ENCODE measurements at regions not wholly inside any gene's neighbourhood (a gene's known extent, or its start where the extent isn't known, plus 50 kb on each side); places are given as distances from the start of the nearest gene placed in this dataset.

- Histone ChIP-seq H2AFZ (ENCODE audit: low read depth, low read length) (no peak overlapping the region), H3K27ac (ENCODE audit: low read depth, low read length) (no peak overlapping the region), H3K9me3 (ENCODE audit: insufficient read depth, low read depth, low read length) (no peaks in the 10 kb centered on the region), H3K4me1 (ENCODE audit: insufficient read depth, low read length) (peaks cover 11% of the 10 kb centered on the region), H3K79me2 (ENCODE audit: insufficient read depth, low read length) (no peaks in the 10 kb centered on the region), H3K4me3 (ENCODE audit: insufficient read depth, low read depth, low read length) (no peak overlapping the region), H3K27me3 (ENCODE audit: insufficient read depth, low read length) (no peaks in the 10 kb centered on the region), H3K9ac (ENCODE audit: low read length) (no peak overlapping the region), H3K4me2 (ENCODE audit: low read length) (no peak overlapping the region), H3K36me3 (ENCODE audit: insufficient read depth, low read length) (no peaks in the 10 kb centered on the region), H4K20me1 (ENCODE audit: insufficient read depth, low read length) (no peaks in the 10 kb centered on the region)
- Mint-ChIP-seq H3K27me3 (ENCODE audit: low read depth, unreplicated experiment) (peaks cover 4% of the 10 kb centered on the region), H3K36me3 (ENCODE audit: low read depth, unreplicated experiment) (no peaks in the 10 kb centered on the region), H3K9me3 (ENCODE audit: unreplicated experiment) (peaks cover 2% of the 10 kb centered on the region), H3K4me1 (ENCODE audit: low read depth, unreplicated experiment) (peaks cover 18% of the 10 kb centered on the region), H3K4me3 (ENCODE audit: unreplicated experiment) (no peak overlapping the region), H3K27ac (ENCODE audit: unreplicated experiment) (no peak overlapping the region)
- TF ChIP-seq EZH2 (IDR thresholded peaks at IDR 0.05; ENCODE audit: insufficient read depth, low read length) = no peak
- no peak for TF ChIP-seq CTCF (IDR thresholded peaks at IDR 0.05; ENCODE audit: insufficient read depth, low read depth, low read length)
- no peak for FAIRE-seq
- DNase-seq (ENCODE audit: low read depth) = peak; percentile 26
These were observed 158.2 kb upstream of the CCDC150 start for GRCh38 chr2:196481324-196481697.

GRCh38 chr2:196482119-196483065, 157.1 kb upstream of the CCDC150 start:
- DNase-seq (ENCODE audit: low read depth) (peak; percentile 55), FAIRE-seq (peak; percentile 20)
- Histone ChIP-seq H3K27ac (ENCODE audit: low read depth, low read length) (no peak overlapping the region), H3K79me2 (ENCODE audit: insufficient read depth, low read length) (no peaks in the 10 kb centered on the region), H3K9ac (ENCODE audit: low read length) (no peak overlapping the region), H4K20me1 (ENCODE audit: insufficient read depth, low read length) (no peaks in the 10 kb centered on the region), H3K36me3 (ENCODE audit: insufficient read depth, low read length) (no peaks in the 10 kb centered on the region), H3K9me3 (ENCODE audit: insufficient read depth, low read depth, low read length) (no peaks in the 10 kb centered on the region), H3K4me3 (ENCODE audit: insufficient read depth, low read depth, low read length) (no peak overlapping the region), H2AFZ (ENCODE audit: low read depth, low read length) (no peak overlapping the region), H3K27me3 (ENCODE audit: insufficient read depth, low read length) (no peaks in the 10 kb centered on the region), H3K4me2 (ENCODE audit: low read length) (peak overlapping the region; percentile 34), H3K4me1 (ENCODE audit: insufficient read depth, low read length) (peaks cover 11% of the 10 kb centered on the region)
- H3K36me3 Mint-ChIP-seq (ENCODE audit: low read depth, unreplicated experiment) = no peaks in the 10 kb centered on the region
- peaks cover 20% of the 10 kb centered on the region for H3K4me1 Mint-ChIP-seq (ENCODE audit: low read depth, unreplicated experiment)
- TF ChIP-seq CTCF (IDR thresholded peaks at IDR 0.05; ENCODE audit: insufficient read depth, low read depth, low read length) = no peak
- no peak for TF ChIP-seq EZH2 (IDR thresholded peaks at IDR 0.05; ENCODE audit: insufficient read depth, low read length)
- no peak overlapping the region for H3K4me3 Mint-ChIP-seq (ENCODE audit: unreplicated experiment)
- peaks cover 4% of the 10 kb centered on the region for H3K27me3 Mint-ChIP-seq (ENCODE audit: low read depth, unreplicated experiment)
- H3K9me3 Mint-ChIP-seq (ENCODE audit: unreplicated experiment) = peaks cover under 1% of the 10 kb centered on the region
- H3K27ac Mint-ChIP-seq (ENCODE audit: unreplicated experiment) = no peak overlapping the region

GRCh38 chr2:196486146-196486545, 153.4 kb upstream of the CCDC150 start:
- DNase-seq (ENCODE audit: low read depth) = no peak
- H3K9me3 ChIP-seq (ENCODE audit: insufficient read depth, low read depth, low read length) = no peaks in the 10 kb centered on the region
- Mint-ChIP-seq H3K27ac (ENCODE audit: unreplicated experiment) (no peak overlapping the region), H3K9me3 (ENCODE audit: unreplicated experiment) (no peaks in the 10 kb centered on the region), H3K36me3 (ENCODE audit: low read depth, unreplicated experiment) (no peaks in the 10 kb centered on the region), H3K4me3 (ENCODE audit: unreplicated experiment) (no peak overlapping the region), H3K4me1 (ENCODE audit: low read depth, unreplicated experiment) (peaks cover 10% of the 10 kb centered on the region), H3K27me3 (ENCODE audit: low read depth, unreplicated experiment) (peaks cover 4% of the 10 kb centered on the region)
- no peak overlapping the region for H3K27ac ChIP-seq (ENCODE audit: low read depth, low read length)
- no peak overlapping the region for H2AFZ ChIP-seq (ENCODE audit: low read depth, low read length)
- TF ChIP-seq EZH2 (IDR thresholded peaks at IDR 0.05; ENCODE audit: insufficient read depth, low read length) = no peak
- TF ChIP-seq CTCF (IDR thresholded peaks at IDR 0.05; ENCODE audit: insufficient read depth, low read depth, low read length) = no peak
- no peak overlapping the region for H3K4me3 ChIP-seq (ENCODE audit: insufficient read depth, low read depth, low read length)
- no peaks in the 10 kb centered on the region for H3K79me2 ChIP-seq (ENCODE audit: insufficient read depth, low read length)
- no peak for FAIRE-seq
- H4K20me1 ChIP-seq (ENCODE audit: insufficient read depth, low read length) = no peaks in the 10 kb centered on the region
- H3K27me3 ChIP-seq (ENCODE audit: insufficient read depth, low read length) = no peaks in the 10 kb centered on the region
- no peak overlapping the region for H3K4me2 ChIP-seq (ENCODE audit: low read length)
- no peaks in the 10 kb centered on the region for H3K36me3 ChIP-seq (ENCODE audit: insufficient read depth, low read length)
- no peak overlapping the region for H3K9ac ChIP-seq (ENCODE audit: low read length)
- H3K4me1 ChIP-seq (ENCODE audit: insufficient read depth, low read length) = peaks cover 6% of the 10 kb centered on the region
